HEK293 (cell line): ENCODE measurements at regions not wholly inside any gene's neighbourhood (a gene's known extent, or its start where the extent isn't known, plus 50 kb on each side); places are given as distances from the start of the nearest gene placed in this dataset.

Experiments
- CTCF ChIA-PET: fragments of 350-600 bp; formaldehyde crosslinking; extraction: SDS; loops from one replicate; lab custom pipeline; 2021; ENCODE audit warnings: antibody characterized with exemption; lab: Yijun Ruan, JAX
- POLR2A ChIA-PET: fragments of 300-600 bp; formaldehyde crosslinking; extraction: SDS; loops from one replicate; lab custom pipeline; 2020; ENCODE audit warnings: antibody characterized with exemption, inconsistent platforms; lab: Yijun Ruan, JAX
- H3K27ac ChIP-seq: fragments of 200-500 bp; sonication (Bioruptor generic); 2 replicates; pipeline ENCODE4 v1.5.1; 2014; ENCODE audit warnings: low read depth, low read length, control low read depth, inconsistent platforms; ENCODE audit errors: extremely low read depth
- H3K36me3 ChIP-seq, 2 experiments: fragments of 200-500 bp in 1 of 2; sonication (Bioruptor generic) in 1 of 2; 1 replicate in 1 of 2; 2 replicates in 1 of 2; pipeline ENCODE4 v1.5.1; 2014 to 2017; ENCODE audit warnings: inconsistent platforms in 2 of 2, low read length in 2 of 2; ENCODE audit not compliant: control insufficient read depth in 2 of 2, insufficient read depth in 1 of 2
- H3K4me1 ChIP-seq: fragments of 200-500 bp; sonication (Bioruptor generic); 2 replicates; pipeline ENCODE4 v1.5.1; 2014; ENCODE audit warnings: mild to moderate bottlenecking, low read length, inconsistent platforms; ENCODE audit not compliant: control insufficient read depth, insufficient read depth
- H3K4me3 ChIP-seq: 2 replicates; pipeline ENCODE4 v1.5.1; 2011; ENCODE audit warnings: low read depth, mild to moderate bottlenecking, control low read depth, low read length, moderate library complexity
- H3K9me3 ChIP-seq: fragments of 200-500 bp; sonication (Bioruptor generic); 2 replicates; pipeline ENCODE4 v1.5.1; 2014; ENCODE audit warnings: low read depth, low read length, inconsistent platforms; ENCODE audit not compliant: control insufficient read depth, insufficient read depth
- ATF2 ChIP-seq: fragments of 450-650 bp; formaldehyde crosslinking; IDR thresholded peaks from 2 replicates; pipeline ENCODE4 v1.5.1; 2016; ENCODE audit warnings: missing biosample characterization, missing genetic modification characterization, low read depth
- EGR2 ChIP-seq: fragments of 450-650 bp; formaldehyde crosslinking; IDR thresholded peaks from 2 replicates; pipeline ENCODE4 v1.5.1; 2016; ENCODE audit warnings: low read depth, missing biosample characterization, missing genetic modification characterization
- KLF16 ChIP-seq: fragments of 450-650 bp; formaldehyde crosslinking; IDR thresholded peaks from 2 replicates; pipeline ENCODE4 v1.5.1; 2017; ENCODE audit warnings: missing biosample characterization, missing genetic modification characterization
- ZNF157 ChIP-seq: fragments of 450-650 bp; formaldehyde crosslinking; IDR thresholded peaks from 2 replicates; pipeline ENCODE4 v1.5.1; 2016; ENCODE audit warnings: missing biosample characterization, missing genetic modification characterization
- ZNF266 ChIP-seq: fragments of 450-650 bp; formaldehyde crosslinking; IDR thresholded peaks from 2 replicates; pipeline ENCODE4 v1.5.1; 2016; ENCODE audit warnings: missing biosample characterization, missing genetic modification characterization, low read depth
- ZXDB ChIP-seq: fragments of 450-650 bp; formaldehyde crosslinking; IDR thresholded peaks from 2 replicates; pipeline ENCODE4 v1.5.1; 2016; ENCODE audit warnings: missing biosample characterization, missing genetic modification characterization
- TF ChIP-seq, protein P1 (sequence below): fragments of 450-650 bp; formaldehyde crosslinking; IDR thresholded peaks from 2 replicates; pipeline ENCODE4 v1.5.1; 2016; ENCODE audit warnings: missing biosample characterization, missing genetic modification characterization
- TF ChIP-seq, protein P2 (sequence below): fragments of 450-650 bp; formaldehyde crosslinking; IDR thresholded peaks from 2 replicates; pipeline ENCODE4 v1.5.1; 2017; ENCODE audit warnings: missing biosample characterization, missing genetic modification characterization
- TF ChIP-seq, protein P3 (sequence below): fragments of 450-650 bp; formaldehyde crosslinking; IDR thresholded peaks from 2 replicates; pipeline ENCODE4 v1.5.1; 2016; ENCODE audit warnings: missing biosample characterization, missing genetic modification characterization

DNA sequence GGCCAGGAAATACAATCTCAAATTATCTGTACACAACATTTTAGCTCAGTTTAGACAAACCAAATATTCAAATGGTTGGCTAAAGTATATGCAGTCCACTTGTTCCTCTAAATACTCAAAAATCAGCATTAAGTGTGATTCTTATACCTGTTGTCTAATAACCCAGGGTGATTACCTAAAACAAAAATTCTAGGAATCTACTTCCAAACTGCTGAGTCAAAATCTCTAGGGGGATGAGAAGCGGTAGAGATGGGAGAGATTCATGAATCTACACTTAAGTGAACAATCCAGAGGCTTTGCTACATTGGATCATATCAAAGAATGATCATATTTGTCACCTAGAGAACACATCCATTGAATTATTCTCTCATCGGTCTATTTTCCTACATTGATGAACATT, 420.9 kb upstream of the PKDCC start:
- Histone ChIP-seq H3K36me3 (no peaks in the 10 kb centered on the region), H3K9me3 (no peaks in the 10 kb centered on the region), H3K4me1 (no peaks in the 10 kb centered on the region), H3K4me3 (no peak overlapping the region), H3K27ac (no peak overlapping the region)
- ChIA-PET POLR2A (no interaction called here), CTCF (no interaction called here)
- TF ChIP-seq, protein P1, sequence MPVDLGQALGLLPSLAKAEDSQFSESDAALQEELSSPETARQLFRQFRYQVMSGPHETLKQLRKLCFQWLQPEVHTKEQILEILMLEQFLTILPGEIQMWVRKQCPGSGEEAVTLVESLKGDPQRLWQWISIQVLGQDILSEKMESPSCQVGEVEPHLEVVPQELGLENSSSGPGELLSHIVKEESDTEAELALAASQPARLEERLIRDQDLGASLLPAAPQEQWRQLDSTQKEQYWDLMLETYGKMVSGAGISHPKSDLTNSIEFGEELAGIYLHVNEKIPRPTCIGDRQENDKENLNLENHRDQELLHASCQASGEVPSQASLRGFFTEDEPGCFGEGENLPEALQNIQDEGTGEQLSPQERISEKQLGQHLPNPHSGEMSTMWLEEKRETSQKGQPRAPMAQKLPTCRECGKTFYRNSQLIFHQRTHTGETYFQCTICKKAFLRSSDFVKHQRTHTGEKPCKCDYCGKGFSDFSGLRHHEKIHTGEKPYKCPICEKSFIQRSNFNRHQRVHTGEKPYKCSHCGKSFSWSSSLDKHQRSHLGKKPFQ (tag by site-specific recombination) = no peak
- no peak for TF ChIP-seq EGR2 (tag by site-specific recombination)
- no peak for TF ChIP-seq ZNF157 (tag by site-specific recombination)
- no peak for TF ChIP-seq ZNF266

DNA sequence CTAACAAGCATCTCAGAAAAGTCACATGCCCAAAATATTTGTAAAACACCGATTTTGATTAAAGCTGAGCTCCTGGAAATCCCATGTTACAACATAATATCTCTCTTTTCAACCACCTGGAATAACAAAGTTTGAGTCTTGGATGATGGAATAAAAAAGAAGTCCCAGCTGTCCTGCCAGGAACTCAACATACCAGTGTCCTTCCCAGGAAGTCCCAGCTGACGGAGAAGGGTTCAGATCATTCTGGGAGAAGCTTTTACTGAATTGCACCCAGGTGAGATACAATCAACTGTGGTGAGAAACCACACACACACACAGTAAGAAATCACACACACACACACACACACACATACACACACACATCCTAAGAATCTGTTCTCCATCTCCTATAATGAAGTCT, 413.1 kb upstream of the PKDCC start:
- Histone ChIP-seq H3K27ac (no peak overlapping the region), H3K4me1 (no peaks in the 10 kb centered on the region), H3K9me3 (no peaks in the 10 kb centered on the region), H3K4me3 (no peak overlapping the region), H3K36me3 (no peaks in the 10 kb centered on the region)
- TF ChIP-seq, protein P2, sequence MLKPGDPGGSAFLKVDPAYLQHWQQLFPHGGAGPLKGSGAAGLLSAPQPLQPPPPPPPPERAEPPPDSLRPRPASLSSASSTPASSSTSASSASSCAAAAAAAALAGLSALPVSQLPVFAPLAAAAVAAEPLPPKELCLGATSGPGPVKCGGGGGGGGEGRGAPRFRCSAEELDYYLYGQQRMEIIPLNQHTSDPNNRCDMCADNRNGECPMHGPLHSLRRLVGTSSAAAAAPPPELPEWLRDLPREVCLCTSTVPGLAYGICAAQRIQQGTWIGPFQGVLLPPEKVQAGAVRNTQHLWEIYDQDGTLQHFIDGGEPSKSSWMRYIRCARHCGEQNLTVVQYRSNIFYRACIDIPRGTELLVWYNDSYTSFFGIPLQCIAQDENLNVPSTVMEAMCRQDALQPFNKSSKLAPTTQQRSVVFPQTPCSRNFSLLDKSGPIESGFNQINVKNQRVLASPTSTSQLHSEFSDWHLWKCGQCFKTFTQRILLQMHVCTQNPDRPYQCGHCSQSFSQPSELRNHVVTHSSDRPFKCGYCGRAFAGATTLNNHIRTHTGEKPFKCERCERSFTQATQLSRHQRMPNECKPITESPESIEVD = no peak
- ChIA-PET POLR2A (no interaction called here), CTCF (interaction anchor here (0.6 kb wide), 1 partner anchor 225 kb away, joined by 3 read pairs; no protein-coding TSS in a partner anchor)

GRCh38 chr2:41644936-41645335, 402.9 kb upstream of the PKDCC start:
- H3K4me1 ChIP-seq = no peaks in the 10 kb centered on the region
- TF ChIP-seq ATF2 (tag by site-specific recombination) (no peak), KLF16 (tag by site-specific recombination) (no peak)
- TF ChIP-seq, protein P3, sequence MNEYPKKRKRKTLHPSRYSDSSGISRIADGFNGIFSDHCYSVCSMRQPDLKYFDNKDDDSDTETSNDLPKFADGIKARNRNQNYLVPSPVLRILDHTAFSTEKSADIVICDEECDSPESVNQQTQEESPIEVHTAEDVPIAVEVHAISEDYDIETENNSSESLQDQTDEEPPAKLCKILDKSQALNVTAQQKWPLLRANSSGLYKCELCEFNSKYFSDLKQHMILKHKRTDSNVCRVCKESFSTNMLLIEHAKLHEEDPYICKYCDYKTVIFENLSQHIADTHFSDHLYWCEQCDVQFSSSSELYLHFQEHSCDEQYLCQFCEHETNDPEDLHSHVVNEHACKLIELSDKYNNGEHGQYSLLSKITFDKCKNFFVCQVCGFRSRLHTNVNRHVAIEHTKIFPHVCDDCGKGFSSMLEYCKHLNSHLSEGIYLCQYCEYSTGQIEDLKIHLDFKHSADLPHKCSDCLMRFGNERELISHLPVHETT (tag by site-specific recombination) = no peak
- POLR2A ChIA-PET = no interaction called here
- H3K36me3 ChIP-seq = no peaks in the 10 kb centered on the region
- H3K9me3 ChIP-seq = no peaks in the 10 kb centered on the region
- CTCF ChIA-PET = no interaction called here
- H3K4me3 ChIP-seq = no peak overlapping the region
- no peak overlapping the region for H3K27ac ChIP-seq

DNA sequence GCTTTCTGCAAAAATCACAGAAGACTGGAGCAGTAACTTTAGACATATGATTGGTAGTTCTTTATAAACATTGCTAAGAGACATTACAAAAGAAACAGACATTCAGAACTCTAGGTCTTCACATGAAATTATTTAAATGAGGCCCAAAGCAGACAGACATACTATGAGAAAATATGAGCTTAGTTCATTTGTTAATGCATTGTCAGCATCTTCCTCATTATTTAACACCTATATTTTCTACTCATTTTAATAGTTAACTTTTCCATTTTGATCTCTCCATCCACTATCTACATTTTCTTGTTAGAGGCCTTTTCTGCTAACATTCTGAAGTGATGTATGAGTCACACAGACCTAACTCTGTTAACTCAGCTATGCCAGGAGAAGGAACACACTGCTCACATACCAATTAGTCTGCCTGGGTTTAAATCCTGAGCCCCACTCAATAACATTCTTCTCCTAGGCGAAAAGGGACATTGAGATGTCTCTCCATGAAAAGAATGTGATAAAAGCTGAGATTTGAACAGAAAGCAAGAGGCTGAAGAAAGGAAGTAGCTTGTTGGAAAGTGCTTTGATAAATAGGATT, 400.3 kb upstream of the PKDCC start:
- Histone ChIP-seq H3K4me3 (no peak overlapping the region), H3K27ac (no peak overlapping the region), H3K36me3 (no peaks in the 10 kb centered on the region), H3K4me1 (no peaks in the 10 kb centered on the region), H3K9me3 (no peaks in the 10 kb centered on the region)
- ChIA-PET CTCF (interaction anchor here (0.5 kb wide), 1 partner anchor 1076 kb away, joined by 3 read pairs; no protein-coding TSS in a partner anchor), POLR2A (no interaction called here)
- TF ChIP-seq ZXDB (tag by site-specific recombination) = no peak
